Hematopoietic multipotent progenitor cell treated with erythropoietin and hydrocortisone succinate and interleukin-3 and kit ligand, for 4 days (in vitro differentiated cells): ENCODE measurements at regions not wholly inside any gene's neighbourhood (a gene's known extent, or its start where the extent isn't known, plus 50 kb on each side); places are given as distances from the start of the nearest gene placed in this dataset.

Source experiments
- DNase-seq: peaks from one replicate; pipeline ENCODE4 v3.0.0-alpha.2; 2015

DNA sequence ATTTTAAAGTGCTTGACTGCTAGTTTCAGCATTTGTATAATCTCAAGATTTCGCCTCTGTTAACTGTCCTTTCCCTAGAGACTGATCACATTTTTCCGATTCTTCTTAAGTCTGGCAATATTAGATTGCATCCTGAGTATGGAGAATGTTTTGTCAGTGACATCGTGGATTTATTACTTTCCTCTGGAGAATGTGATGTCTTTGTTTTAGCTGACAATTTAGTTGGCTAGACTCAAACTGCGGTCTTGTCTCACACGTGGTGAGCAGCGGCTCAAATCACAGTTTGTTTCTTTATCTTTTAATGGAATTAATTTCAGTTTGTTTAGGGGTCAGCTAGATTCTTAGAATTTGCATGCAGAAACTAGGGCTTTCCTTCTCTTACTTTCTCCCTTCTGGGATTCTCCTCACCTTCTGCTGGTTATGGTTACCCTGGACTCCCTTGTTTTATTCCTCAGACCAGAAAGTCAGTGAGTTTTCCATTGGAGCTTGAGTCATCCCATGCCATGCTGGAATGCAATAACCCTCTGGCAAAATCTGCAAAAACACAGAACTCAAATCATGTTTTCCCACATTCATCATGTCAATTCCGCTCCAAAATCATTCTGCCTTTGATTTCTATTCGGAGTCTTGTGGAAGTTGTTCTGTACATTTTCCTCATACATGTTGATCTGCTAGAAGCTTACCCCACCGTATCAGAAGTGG lies 327.2 kb upstream of the TRIB2 start:
- no peak for DNase-seq

DNA sequence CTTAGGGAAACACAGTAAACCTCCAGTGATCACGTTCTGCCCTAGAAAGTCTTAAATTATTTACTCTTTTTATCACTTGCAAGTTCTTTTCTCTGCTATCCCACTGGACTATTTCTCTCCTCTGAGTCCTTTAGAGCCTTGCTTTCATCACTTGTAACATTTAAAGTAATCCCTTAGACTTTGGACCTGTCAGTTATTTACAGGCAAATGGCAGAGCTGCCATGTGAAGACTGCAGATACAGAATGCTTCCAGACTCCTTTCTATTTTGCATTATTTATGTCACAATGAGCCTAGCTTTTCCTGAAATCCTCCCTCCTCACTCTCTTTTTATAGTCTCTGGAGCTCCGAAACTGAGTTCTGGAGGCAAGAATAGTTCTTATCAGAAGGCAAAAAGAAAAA lies 325.6 kb upstream of the TRIB2 start:
- no peak for DNase-seq

DNA sequence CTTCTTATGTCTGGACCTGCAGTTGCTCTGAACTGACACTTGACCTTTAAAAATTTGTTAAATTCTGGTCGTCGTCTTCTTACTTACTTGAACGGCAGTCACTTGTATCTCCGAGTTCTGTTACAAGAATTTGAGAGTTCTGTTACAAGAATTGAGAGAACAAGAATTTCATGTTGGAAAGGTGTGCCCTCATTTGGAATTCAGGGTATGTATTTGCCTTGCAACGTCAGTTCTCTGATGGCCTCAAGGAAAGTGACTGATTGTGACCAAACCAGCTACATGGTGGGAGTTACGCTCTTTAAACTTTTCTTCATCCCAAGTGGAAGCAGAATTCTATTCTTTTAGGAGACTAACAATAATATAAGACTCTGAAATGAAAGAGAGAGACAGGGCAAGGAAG lies 320.0 kb upstream of the TRIB2 start:
- DNase-seq = no peak

DNA sequence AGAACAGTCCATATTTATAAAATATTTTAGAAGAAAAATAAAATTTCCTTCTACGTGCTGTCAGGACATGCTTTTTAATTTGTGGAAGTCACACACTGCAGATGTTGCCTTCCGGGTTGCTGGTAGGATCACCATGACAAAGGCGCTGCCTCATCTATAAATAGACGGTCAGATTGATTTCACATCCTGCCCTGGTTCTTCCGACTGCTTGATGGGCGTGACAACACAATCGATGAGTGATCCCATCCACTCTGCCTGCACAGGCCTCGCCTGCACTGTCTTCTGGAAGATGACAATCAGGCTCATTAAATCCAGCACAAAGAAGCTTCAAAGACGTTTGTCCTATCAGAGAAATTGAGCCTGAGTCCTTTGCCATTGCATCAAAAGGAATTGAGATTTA lies 318.9 kb upstream of the TRIB2 start:
- no peak for DNase-seq

DNA sequence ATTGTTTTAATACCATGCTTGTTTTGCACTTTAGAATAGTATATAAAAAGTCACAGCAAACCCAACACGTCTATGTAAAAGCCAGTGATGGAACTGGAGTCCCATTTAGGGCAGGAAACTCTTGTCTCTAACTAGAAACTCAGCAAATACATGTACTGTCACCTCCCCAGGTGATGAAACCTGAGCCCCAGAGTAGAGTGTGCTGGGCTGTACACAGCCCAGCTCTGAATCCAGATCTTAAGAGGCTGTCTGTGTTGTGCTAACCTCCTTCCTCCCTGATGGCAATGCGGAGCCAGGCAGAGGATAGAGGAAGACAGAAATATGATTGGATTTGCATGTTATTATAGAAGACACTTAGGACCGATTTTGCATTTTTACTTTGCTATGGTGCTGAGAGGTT lies 317.5 kb upstream of the TRIB2 start:
- DNase-seq = no peak

DNA sequence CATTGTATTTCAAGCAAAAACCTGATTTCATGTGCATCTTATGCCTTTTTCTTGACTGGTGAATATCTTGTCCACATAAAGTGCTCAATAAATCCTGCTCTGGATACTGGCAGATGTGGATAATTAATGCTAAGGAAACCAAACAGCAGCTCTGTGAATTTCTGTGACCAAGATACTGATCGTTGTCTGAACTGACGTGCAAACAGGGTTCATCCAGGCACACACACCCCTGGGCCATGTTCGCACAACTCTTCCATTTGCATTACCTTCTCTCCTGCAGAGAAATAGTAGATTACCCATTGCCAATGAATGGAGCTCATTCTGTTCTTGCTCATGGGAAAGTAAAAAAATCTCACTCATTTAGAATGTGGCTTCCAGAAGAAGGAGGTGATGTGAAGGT lies 316.2 kb upstream of the TRIB2 start:
- DNase-seq = no peak

DNA sequence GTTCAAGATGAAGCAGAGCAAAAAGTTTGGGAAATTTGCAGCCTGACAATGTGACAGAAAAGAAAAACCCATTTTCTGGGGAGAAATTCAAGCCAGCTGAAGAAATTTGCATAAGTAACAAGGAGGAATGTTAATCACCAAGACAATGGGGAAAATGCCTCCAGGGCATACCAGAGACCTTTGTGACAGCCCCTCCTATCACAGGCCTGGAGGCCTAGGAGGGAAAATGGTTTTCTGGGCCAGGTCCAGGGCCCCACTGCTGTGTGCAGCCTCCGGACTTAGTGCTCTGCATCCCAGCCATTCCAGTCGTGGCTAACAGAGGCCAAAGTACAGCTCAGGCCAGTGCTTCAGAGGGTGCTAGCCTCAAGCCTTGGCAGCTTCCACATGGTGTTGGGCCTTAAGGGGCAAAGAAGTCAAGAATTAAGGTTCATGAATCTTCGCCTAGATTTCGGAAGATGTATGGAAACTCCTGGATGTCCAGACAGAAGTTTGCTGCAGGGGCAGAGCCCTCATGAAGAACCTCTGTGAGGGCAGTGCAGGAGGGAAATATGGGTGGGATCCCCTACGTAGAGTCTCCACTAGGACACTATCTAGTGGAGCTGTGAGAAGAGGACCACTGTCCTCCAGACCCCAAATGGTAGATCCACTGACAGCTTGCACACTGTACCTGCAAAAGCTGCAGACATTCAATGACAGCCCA lies 314.1 kb upstream of the TRIB2 start:
- DNase-seq = no peak

DNA sequence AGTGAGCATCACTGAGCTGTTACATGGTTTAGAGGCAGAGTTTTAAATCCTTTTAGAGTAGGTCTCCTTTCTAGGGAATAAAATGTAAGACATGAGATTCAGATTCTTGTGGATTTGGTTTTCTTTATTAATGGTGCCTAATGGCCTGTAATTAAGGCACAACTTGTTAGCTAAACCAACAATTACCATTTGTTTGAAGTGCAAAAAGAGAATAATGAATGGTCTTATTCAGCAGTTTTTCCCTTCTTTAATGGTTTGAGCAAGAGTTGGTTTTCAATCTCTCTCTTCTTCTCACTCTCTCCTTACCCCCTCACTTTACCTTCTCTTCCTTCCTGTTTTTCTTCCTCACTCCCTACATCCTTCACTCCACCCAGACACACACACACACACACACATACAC lies 312.2 kb upstream of the TRIB2 start:
- no peak for DNase-seq

GRCh38 chr2:12407160-12407559 lies 309.6 kb upstream of the TRIB2 start:
- no peak for DNase-seq

GRCh38 chr2:12412898-12413305 lies 303.8 kb upstream of the TRIB2 start:
- DNase-seq = peak; percentile 19

DNA sequence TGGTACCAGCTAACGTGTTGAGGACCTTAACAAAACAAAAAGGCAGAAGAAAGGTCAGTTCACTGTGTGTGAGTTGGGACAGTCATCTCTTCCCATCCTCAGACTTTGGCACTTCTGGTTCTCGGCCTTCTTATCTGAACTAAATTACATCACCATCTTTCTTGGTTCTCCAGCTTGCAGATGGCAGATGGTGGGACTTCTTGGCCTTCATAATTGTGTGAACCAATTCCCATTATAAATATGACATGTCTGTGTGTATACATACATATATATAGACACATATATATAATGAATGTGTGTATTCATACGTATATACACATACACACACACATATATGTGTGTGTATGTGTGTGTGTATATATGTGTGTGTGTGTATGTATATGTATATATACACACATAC lies 301.2 kb upstream of the TRIB2 start:
- no peak for DNase-seq

DNA sequence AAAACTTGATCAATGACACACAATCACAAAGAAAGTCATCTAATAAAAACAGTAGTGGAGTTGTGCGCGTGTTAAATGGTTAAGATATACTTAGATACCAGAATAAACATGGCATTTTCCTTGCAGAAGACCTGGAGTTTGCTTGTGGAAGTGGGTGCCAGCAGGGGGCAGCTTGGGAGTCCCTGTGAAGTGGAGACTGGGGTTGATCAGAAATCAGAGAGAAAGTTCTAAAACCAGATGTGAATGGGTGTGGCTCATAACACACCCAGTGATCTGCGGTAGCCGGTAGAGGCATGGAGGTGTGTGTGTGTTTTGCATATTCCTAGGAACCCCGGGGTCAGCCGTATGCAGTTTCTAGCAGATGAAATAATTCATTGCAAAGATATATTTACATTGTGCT lies 300.1 kb upstream of the TRIB2 start:
- peak; percentile 75 for DNase-seq

DNA sequence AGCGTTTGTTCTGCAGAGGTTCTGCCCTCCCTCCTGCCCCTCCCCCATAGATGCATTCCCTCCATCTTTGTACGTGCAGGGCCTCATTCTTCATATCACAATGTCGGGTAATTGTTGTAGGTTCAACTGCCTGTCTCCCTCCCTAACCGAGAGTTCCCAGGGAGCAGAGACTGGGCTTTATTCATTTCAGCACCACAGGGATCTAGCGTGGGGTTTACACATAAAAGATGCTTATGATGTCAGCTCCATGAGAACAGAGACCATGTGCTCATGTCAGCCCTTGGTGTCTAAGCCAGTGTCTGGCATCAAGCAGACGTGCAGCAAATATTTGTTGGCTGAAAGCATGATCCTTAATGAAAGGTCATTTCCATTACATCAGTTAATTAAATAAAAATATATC lies 298.9 kb upstream of the TRIB2 start:
- DNase-seq = no peak

GRCh38 chr2:12419803-12420202 lies 296.9 kb upstream of the TRIB2 start:
- DNase-seq = peak; percentile 46

DNA sequence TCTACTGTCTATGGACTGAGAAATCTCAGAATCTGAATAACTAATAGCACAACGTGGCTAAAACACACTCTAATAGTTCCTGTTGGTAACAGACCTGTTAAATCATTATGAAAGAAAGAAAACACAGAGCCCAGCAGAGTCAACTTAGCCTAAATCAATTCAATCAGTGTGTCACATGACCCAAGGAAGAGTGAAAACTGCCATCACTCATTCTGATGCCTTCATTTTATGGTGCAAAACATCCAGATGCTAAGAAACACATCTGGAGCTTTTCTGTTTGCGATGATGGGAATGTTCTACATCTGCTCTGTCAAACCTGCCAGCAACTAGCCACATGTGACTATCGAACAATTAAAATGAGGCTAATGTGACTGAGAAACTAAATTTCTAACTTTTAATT lies 295.7 kb upstream of the TRIB2 start:
- no peak for DNase-seq

DNA sequence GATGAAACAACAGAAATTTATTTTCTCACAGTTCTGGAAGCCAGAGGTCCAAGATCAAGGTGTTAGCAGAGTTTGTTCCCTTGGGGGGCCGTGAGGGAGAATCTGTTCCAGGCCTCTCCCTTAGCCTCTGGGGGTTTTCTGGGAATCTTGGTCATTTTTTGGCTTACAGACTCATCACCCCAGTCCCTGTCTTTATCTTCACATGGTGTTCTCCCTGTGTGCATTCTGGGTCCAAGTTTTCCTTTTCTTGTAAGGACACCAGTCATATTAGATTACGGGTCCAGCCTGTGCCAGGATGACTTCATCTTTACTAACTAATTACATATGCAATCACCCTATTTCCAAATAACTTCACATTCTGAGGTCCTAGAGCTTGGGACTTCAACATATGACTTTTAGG lies 292.5 kb upstream of the TRIB2 start:
- no peak for DNase-seq

- no peak for DNase-seq
Measured at GRCh38 chr2:12424809-12425208, 291.9 kb upstream of the TRIB2 start.

DNA sequence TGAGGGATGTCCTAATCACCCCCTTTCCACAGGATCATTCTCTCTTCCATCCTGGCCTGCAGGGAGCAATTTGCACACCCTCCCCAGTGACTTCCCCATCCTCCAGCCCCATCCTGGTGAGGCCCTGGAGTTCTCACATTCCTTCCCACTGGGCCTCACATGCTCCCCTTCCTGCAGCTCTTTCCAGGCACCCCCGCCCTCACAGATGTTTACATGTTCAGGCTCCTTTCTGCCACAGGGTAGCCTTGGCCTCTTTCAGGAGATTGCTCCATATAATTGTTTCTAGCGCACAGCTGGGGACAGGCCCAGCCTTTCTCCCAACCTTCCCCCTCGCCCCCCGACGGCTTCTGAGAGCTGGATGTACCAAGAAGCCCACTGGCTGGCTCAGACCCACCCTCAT lies 288.4 kb upstream of the TRIB2 start:
- no peak for DNase-seq

DNA sequence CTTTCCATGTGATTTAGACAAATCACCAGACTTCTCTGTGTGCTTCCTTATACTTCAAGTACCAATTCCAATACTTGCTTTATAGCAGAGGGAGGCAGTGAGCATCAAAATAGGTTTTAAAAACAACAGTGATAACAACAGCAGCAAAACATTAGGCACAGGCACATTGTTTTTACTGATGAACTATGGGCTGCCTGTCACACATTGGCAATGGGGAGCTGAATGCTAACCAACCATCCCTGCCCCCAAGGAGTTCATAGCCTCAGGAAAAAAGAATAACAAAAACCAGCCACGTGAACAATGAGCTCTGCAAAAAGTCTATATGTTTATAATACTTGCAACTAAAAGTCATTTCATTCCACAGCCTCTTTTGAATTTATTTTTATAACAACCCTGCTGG lies 287.9 kb upstream of the TRIB2 start:
- DNase-seq = no peak

- DNase-seq = no peak
Measured at GRCh38 chr2:12429779-12430406, 286.8 kb upstream of the TRIB2 start.

GRCh38 chr2:12430407-12431133 lies 286.2 kb upstream of the TRIB2 start:
- DNase-seq = peak; percentile 37

DNA sequence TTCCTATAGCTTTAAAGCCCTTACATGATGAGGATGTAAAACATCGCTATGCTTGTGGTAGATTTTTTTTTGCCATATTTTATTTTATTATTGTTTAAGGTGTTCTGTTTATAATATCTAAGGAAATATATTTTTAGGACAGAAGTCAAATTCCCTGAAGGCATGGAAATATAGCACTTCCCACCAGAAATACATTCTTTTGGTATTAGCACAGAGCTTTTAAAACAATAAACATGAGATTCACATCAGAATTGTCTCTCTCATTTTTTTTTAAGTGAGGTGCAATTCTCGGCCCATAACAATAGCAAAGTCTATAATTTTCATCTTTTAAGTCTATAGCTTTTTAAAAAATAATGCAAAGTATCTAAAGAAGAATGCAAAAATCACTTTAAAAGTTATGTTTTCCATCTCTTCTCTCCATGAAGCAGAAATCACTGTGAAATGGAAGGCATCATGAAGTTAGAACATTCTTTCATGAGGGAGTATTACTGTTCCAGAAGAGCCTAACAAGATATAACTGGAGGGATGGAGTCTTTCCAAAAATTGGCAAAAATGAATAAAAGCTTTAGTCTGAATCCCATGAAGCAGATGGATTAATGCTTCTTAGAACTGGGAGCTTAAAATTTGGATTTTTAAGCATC lies 283.6 kb upstream of the TRIB2 start:
- DNase-seq = no peak

DNA sequence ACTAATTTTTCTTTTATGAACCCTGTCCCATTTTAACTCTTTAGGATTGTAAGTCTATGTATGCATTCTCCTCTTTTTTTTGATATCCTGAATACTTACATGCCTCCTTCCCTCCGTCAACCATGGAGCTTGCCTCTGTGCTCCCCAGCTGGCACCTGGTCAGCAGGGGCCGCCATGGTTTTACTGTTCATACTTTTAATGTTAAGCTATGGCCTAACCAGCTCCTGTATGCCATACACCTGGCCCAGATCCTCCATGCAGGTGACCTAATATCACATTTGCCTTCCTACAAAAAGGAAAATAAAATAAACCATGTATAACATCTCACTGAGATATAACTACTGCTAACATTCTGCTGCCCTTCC lies 283.1 kb upstream of the TRIB2 start:
- DNase-seq = no peak
